Right forelimb (tissue), 1 donor: ENCODE measurements at regions not wholly inside any gene's neighbourhood (a gene's known extent, or its start where the extent isn't known, plus 50 kb on each side); places are given as distances from the start of the nearest gene placed in this dataset.

ENCODE experiments used
- DNase-seq: peaks from one replicate; pipeline ENCODE4 v3.0.0-alpha.2; 2018

DNA sequence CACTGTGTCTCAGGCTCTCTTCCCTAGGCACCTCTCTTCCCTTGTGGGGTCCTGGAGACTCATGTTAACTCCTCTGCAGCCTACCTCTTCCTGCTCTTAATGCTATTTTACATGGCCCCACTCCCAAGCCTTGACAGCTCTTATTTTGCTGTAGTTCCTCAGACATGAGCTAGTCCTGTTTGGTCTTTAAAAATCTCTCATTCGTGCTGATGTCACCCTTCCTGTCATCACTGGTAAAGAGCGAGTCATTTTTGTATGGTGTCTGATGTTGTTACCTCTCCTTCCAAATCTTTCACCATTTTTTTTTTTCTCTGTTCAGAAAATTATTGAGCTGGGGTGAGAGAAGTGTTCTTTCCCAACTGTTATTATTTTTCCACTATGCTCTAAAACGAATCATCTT, 84.8 kb upstream of the ZBED5 start:
- no peak for DNase-seq

DNA sequence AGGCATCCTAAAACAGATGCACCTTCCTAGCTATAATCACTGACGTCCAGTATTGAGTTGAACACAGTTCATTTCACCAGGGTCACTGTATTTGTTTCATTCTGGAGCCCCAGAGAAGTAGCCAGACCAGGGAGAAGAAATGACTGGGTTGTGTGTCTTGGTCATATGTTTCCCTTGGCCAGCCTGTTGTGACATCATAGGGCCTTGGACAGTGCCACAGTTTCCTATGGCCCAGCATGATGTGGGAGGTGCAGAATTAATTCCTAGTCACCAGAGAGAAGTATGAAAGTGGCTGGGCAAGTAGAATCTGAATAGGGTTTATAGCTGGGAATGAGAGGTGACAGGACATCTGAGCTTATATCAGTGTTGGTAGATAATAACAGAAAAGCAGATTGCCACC, 84.0 kb upstream of the ZBED5 start:
- no peak for DNase-seq

DNA sequence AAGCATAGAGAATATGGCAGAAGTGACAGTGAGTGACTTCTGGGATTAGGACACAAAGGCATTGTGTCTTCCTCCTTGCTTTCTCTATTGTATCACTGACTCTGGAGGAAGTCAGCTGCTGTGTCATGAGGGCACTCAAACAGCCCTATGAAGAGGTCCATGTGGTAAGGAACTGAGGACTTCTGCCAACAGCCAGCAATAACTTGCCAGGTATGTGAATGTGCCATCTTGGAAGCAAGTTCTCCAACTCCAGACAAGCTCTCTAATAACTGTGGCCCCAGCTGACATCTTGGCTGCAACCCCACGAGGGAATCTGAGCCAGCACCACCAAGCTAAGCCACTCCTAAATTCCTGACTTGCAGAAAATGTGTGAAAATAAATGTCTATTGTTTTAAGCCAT, 83.6 kb upstream of the ZBED5 start:
- DNase-seq = no peak

DNA sequence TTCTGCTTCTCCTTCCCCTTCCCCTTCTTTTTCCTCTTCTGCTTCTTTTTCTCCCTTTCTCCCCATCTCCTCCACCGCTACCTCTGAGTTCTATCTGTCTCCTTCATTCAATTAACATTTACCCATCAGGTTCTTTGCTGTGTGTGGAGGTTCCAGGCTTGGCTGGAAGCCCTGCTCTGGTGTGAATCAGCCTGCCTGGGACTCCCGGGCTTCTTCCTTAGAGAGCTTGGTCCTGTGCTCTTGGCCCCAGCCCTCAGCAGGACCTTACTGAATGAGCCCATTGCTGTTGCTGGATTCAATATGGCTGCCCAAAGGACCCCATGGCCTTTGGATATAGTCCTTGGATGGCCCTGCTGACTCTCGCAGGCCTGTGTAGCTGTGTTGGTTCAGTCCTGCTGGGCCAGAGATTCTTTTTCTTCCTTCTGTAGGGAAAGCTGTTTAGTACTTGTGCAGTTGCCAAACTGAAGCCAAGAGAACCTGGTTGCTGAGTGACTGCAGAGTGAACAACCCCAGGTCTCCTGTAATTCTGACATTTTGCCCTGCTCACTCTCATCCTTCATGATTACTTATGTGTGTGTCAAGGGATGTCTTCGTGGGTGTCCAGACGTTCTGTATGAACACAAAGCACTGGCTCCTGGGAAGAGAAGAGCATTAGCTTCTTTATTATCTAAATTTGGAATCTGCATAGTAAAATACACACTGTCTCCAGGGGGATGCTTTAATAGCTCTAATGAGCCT, 81.0 kb upstream of the ZBED5 start:
- DNase-seq = no peak

DNA sequence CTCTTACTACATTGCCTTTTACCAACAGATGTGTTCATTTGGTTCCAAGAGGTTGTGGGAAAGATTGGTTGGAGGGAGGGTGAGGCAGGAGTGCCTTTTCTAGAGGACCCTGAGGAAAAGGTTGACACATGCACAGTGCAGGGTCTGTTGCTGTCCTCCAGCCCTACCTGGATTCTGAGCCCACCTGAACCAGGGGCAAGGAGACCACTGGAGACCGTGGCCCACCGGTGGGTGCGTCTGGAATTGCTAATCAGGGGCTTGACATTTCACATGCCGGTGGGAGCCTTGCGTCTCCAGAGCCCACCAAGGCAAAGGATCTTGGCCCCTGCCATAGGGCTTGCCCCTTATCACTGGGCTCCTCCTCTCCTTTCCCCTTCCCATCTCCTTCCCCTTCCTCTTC, 80.4 kb upstream of the ZBED5 start:
- no peak for DNase-seq

DNA sequence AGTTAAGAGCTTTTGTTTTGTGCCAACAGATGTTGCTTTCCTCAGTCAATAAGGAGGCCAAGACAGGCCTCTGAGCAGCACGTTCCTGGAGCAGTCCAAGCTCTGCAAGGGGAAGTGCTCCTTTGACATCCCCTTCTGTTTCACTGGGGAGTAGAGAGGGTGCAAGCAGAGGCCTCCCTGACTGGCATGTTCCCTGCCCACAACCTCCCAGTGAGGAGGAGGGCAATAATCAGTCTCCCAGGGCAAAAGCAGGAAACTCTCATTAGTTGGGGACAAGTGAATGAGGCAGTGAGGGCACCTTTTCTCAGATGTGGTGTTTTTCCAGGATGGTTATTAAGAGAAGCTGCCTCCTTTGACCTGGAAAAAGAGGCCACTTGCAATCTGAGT, 79.5 kb upstream of the ZBED5 start:
- DNase-seq = no peak

DNA sequence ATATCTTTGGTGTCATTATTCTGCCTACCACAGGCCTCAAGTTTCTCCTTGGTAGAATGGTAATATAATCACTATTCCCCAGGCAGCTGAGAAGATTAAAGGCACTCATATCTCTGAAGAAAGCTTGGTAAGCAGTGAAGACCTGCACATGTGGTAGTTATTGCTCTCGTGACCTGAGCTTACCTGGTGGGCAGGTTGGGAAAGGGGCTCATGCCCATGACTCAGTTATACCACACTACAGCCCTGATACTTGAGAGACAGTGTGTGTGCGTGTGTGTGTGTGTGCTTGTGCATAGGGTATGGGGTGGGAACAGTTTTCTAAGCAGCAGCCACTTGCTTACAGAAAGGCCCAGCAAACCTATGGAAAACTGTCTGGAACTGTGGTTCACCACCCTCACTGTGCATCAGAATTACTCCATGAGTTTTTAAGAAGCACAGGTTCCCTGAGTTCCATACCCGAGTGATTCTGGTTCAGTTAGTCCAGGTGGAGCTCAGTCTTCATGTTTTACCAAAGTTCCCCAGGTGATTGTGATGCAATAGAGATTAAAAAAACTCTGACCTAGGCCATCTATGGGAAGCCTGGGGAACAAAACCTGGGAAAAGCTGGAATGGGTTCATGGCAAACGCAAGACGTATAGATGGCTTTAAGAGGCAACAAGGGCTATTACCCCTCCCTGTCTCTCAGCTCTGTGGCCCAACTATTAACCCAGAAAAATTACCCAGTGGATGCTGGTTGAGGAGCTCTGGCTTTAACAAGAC, 79.0 kb upstream of the ZBED5 start:
- no peak for DNase-seq

DNA sequence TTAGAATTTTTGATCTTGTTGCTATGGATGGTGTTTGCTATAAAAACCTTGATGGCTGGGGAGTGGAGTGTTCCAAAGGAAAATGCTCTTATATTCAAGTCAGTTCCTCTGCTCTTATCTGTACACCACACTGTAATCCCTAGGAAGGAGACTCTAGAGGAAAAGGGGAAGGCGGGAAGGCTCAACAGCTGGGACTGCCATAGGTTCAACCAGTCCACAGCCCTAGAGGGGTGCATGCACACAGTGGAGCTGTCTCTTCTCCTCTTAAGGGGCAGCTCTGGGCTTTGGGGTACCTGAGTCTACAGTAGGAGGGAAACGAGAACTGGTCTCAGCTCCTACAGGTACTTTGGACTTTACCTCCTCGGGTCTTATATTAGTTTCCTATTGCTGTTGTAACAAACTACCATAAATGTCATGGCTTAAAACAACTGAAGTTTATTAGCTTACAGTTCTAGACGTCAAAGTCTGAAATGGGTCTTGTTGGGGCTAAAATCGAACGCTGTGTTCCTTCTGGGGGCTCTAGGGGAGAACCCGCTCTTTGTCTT, 77.2 kb upstream of the ZBED5 start:
- DNase-seq = no peak

DNA sequence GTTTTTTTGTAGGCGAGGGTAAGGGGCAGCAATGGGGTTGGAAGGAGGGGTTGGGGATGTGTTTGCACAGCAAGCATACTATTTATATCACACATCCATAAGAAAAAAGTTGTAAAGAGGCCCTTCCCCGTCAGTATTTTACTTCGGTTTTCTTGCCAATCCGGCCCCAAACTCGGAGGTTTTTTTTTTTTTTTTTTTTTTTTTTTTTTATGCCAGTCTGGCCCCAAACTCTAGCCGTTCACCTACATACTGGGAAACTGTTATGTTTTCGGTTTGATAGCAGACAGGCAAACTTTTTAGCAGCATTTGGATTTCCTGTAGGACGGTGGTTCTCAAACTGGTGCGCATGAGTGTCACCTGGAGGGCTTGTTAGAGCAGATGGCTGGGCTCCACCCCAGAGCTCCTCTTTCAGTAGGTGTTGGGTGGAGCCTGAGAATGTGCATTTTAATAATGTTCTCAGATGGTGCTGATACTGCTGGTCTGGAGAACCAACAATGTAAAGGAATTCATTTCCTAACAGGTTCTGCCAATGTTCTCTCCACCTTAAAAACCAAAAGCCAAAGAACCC, 76.5 kb upstream of the ZBED5 start:
- DNase-seq = no peak

DNA sequence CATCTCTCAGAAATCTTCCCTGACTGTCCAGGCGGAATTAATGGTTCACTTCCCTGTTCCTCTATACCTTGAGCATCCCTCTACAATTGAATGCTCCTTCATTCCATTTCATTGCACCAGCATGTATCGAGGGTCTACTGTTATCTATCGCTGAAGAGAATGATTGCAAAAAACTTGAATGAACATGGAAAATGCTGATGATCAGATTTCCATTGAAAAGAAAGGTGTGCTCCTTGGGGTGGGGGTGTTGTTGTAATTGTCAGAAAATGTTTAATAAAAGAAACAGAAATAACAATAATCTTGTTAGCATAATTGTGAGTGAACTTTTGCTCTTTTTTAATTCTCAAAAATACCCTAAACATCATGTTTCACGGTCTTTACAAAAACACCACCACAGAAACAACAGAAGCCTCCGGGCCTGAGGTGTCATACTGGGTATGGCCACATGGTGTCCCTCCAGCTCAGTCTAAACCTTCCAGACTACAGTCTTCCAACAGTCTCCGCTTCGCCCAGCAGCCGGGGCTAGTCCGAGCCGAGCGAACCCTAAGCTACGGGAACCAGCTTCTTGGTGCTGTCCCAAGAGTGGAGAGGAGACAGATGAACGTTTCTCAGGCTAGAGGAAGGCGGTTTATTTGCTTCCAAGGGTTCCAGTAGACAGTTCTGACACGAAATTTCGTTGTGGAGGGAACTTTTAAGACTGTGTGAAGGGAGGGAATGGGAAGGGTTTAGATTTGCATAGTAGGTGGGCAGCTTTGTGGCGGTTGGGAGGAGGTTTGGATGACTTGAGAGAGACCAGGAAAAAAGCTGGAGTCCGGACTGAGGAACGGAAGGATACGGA, 75.8 kb upstream of the ZBED5 start:
- DNase-seq = peak; percentile 94

DNA sequence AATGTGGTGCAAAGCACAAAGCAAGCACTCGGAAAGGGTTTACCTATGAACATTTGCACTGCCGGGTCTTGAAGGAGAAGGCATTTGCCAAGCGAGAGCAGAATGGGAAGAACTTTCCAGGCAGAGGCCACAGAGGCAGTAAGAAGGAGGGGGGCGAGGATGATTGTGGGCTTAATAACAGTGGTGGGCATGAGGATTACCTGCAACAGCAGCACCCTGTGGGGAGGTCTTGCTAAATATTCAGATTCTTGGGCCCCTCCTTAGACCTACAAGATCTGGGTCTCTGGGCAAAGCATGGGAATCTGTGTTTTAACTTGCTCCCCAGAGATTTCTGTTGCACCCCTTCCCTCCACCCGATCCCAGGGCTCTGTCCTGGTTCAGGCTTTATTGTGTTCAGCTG, 75.1 kb upstream of the ZBED5 start:
- DNase-seq = no peak

DNA sequence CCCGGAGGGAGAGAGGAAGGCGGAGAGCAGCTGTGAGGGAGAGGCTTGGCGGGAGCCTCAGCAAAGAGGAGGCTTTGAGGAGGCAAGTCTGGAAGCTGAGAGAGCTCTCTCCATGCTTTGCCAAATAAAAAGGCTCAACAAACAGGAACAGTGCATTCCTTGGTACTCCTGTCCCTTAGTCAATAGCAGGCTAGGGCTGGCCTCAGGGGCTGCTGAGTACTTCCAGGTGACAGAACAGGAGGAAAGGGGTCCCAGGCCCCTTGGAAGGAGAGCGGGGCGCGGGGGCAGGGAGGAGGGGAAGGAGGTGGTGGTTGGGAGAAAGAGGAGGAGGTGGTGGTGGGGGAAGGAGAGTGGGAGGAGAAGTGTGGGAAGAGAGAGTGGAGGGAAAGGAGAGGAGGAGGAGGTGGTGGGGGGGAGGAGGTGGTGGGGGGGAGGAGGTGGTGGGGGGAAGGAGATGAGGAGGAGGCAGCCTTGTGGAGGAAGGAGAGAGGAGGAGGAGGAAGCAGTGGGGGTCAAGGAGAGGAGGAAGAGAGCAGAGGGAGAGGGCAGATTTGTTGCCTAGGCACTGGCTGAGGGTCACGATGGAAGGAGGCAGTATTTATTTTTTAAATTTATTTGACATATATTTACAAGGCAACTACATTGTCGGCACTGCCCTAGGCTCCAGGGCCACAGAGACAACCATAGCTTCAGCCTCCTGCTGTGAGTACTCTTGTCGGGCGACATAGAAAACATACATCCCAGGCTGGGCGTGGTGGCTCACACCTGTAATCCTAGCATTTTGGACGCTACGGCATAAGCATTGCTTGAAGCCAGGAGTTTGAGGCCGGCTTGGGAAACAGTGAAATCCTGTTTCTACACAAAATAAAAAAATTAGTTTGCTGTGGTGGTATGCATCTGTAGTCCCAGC, 74.2 kb upstream of the ZBED5 start:
- no peak for DNase-seq

DNA sequence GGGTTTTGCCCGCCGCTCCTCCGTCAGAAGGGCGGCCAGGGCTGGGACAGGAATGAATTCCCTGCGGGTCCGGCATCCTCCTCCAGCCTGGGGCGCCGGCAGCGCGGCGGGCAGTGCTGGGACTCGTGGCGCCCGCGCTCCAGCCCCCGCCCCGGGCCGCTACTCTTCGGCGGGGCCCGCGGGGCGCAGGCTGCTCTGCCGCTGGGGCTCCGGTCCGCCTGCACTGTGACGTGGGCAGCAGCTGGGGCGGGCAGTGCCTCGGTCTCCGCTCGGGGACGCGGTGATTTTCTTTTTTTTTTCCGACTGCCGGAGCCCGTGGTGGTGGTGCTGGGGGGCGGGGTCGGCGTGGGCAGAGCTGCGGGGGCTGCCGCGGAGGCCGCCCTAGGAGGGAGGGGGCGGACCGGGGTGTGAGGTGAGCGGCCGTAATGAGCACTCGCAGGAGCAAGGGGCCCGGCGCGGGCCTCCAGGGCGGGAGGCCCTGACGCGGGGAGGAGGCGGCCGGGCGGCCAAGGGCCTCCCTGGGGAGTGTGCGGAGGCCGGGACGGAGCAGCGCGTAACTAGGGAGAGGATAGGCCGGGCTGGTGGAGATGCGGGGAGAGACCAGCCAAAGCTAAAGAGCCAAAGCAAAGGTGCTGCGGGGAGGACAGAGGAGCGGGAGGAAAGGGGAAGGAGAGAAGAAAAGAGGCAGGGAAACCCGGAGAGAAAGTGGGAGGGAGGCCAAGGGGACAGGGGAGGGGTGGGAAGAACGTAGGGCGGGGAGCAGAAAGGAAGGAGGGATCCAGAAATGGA, 73.3 kb upstream of the ZBED5 start:
- peak; percentile 92 for DNase-seq

DNA sequence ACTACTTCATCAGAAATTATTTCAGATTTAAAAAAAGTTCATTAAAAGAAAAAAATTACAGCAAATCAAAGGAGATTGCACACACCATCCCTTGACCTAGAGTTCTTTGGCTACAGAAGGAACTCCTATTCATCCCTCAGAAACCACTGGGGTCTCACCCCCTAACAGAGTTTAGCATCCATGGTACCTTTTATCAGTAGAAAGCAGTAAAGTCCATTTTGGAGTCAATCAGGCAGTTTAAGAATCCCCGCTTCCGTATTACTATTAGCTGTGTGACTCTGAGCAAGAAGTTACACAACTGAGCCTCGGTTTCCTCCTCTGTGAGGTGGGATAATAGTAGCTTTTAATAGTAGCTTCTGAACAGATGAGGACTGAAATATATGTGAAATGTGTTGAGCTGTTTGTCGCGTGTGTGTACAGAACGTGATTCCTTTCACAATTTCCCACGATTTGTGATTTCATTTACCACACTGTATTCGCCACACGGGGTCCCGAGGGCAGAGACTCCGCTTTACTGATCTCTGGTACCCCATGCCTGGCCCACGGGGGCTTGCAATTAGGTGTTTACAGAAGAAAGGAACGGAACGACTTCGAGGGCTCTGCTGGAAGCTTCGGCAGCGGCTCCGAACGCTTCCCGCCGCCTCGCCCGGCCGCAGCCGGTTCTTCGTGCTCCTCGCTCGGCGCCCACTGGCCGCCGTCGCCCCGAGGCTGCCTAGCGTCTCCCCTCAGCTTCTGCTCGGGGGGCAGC, 72.5 kb upstream of the ZBED5 start:
- no peak for DNase-seq

DNA sequence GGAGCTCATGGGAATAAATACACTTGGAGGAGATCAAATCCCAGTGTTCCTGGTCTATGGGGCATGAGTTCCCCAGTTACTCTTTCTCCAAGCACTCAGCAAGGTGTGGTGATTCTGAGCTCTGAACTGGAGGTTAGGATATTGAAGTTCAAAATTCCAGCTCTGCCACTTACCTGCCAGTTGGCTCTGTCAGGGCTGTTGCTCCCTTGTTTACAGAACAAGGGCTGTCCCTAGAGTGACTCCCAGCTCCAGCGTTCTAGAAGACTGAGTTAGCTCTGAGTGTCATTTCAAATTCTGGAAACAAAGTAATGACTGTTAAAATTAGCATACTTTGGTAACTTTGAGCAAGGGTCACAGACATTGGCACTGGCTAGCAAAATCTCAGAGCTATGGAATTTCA, 69.7 kb upstream of the ZBED5 start:
- DNase-seq = peak; percentile 31

DNA sequence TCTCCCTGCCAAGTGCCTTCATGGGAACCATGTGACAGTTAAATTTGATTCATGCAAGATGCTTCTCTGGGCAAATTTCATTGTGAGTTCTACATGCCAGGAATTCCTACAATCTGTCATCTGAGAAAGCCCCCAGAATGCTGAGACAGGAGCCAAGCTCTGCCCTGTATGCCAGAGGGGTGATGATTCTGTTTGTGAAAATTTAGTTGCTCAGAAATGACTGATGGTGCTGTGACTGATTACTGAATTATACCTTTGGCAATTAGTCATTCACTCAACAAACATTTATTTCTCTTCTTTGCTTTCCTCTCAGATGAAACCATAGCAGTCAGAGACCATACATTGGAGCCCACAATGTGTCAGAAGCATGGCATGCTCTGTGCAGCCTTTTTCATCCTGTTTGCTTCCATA, 69.0 kb upstream of the ZBED5 start:
- no peak for DNase-seq

DNA sequence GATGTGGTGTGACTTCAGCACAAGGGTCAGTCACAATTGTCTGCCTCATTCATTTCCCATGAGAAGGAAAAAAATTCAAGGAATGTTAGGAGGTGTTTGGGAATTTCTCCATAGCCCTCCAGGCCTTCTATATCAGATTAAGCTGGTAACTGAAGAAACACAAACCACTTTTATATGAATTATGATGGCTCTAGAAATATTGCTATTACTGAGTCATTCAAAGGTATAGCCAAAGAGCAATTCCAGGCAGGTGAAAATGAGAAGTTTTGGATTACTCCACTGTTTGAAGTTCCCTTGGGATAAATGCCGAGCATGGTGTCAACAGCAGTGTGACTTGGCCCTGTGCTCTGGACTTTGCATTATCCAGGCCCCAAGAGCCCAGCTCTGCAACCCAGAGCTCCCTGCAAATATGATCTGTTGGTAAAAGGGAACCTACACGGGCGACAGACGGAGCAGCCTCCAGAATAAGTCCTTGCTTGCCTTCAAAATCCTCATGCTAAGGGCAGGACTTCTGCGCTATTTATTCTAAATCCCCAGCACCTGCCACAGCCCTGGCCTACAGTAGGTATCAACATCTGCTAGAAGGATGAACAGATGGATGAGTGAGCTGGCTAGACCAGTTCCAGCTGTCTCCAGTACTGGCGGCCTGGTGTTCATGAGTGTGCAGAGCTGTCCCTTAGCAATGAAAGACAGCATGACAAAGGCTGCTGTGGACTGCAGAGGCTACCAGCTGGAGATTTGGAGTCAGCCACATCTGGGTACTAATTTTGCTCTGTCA, 67.5 kb upstream of the ZBED5 start:
- peak; percentile 63 for DNase-seq

DNA sequence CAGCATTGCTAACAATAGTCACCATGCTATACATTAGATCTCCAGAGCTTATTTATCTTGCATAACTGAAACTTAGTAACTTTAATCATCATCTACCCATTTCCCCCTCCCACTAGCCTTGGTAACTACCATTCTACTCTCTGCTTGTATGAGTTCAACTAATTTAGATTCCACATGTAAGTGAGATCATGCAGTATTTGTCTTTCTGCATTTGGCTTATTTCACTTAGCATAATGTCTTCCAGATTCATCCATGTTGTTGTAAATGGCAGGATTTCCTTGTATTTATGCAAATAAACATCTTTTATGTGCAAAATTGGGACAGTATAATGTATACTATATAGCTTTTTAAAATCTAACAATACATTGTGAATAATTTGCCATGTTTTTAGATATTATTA, 66.0 kb upstream of the ZBED5 start:
- DNase-seq = no peak

DNA sequence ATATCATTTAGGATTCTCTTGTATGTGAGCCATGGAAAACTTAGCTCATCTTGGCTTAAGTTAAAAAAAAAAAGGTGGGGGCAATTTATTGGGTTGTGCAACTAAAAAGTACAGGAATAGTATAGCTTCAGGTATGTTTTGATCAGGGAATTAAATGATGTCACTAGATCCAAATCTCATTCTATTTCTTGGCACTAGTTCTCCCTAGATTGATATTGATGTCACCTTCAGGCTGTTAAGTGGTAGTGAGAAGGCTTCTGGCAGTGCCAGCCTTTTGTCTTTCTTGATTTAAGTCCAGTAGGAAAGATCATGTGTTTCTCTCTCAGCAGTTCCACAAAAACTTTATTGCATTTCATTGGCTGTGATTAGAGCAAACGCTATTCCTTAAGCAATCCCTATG, 65.0 kb upstream of the ZBED5 start:
- no peak for DNase-seq

DNA sequence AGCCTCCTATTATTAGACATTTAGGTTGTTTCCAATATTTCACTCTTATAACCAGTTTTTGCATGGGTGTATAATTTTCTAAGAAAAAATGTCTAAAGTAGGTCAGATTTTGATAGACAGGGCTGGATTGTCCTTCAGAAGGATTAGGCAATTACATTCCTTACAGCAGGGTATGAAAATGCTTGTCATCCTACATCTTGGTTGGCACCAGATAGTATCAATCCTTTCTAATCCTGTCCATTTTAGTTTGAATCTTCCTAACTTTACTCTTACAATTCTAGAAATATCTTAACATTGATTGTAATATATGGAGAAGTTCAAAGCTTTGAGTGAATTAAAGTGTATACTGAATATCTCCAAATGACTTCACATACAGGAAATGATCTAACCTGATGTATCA, 63.0 kb upstream of the ZBED5 start:
- no peak for DNase-seq
